ENCODE measurements at regions not wholly inside any gene's neighbourhood (a gene's known extent, or its start where the extent isn't known, plus 50 kb on each side); places are given as distances from the start of the nearest gene placed in this dataset.

- no peak for TF ChIP-seq CTCF (IDR thresholded peaks at IDR 0.05)
- TF ChIP-seq POLR2A (IDR thresholded peaks at IDR 0.05) = no peak
These were observed 812.8 kb downstream of the TBC1D22A start for GRCh38 chr22:47575291-47575690.

Data from esophagus squamous epithelium (tissue), 4 donors.